ENCODE measurements at regions not wholly inside any gene's neighbourhood (a gene's known extent, or its start where the extent isn't known, plus 50 kb on each side); places are given as distances from the start of the nearest gene placed in this dataset.

- intact Hi-C loops (cut with DNase I) = no loop called here
- no peaks in the 10 kb centered on the region for H3K27me3 ChIP-seq
- H3K9me3 ChIP-seq = no peaks in the 10 kb centered on the region
- H3K27ac ChIP-seq = no peak overlapping the region
- no peaks in the 10 kb centered on the region for H3K36me3 ChIP-seq
- no peak overlapping the region for H3K4me3 ChIP-seq
- no peak for DNase-seq (ENCODE audit: extremely low spot score in 2 of 2)
- no peaks in the 10 kb centered on the region for H3K4me1 ChIP-seq
- no peak for TF ChIP-seq POLR2AphosphoS5 (IDR thresholded peaks at IDR 0.05; ENCODE audit: insufficient read depth in 1 of 2, low read depth in 1 of 2)
- TF ChIP-seq, protein P1, sequence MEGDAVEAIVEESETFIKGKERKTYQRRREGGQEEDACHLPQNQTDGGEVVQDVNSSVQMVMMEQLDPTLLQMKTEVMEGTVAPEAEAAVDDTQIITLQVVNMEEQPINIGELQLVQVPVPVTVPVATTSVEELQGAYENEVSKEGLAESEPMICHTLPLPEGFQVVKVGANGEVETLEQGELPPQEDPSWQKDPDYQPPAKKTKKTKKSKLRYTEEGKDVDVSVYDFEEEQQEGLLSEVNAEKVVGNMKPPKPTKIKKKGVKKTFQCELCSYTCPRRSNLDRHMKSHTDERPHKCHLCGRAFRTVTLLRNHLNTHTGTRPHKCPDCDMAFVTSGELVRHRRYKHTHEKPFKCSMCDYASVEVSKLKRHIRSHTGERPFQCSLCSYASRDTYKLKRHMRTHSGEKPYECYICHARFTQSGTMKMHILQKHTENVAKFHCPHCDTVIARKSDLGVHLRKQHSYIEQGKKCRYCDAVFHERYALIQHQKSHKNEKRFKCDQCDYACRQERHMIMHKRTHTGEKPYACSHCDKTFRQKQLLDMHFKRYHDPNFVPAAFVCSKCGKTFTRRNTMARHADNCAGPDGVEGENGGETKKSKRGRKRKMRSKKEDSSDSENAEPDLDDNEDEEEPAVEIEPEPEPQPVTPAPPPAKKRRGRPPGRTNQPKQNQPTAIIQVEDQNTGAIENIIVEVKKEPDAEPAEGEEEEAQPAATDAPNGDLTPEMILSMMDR (IDR thresholded peaks at IDR 0.05) = no peak
These were observed 350.1 kb downstream of the MYCN start for GRCh38 chr2:16290311-16291020.

GRCh38 chr2:16288371-16289112 lies 348.2 kb downstream of the MYCN start:
- no peaks in the 10 kb centered on the region for H3K9me3 ChIP-seq
- H3K4me1 ChIP-seq = no peaks in the 10 kb centered on the region
- no peak overlapping the region for H3K27ac ChIP-seq
- no peak for DNase-seq (ENCODE audit: extremely low spot score in 2 of 2)
- no peaks in the 10 kb centered on the region for H3K36me3 ChIP-seq
- no peak overlapping the region for H3K4me3 ChIP-seq
- no peaks in the 10 kb centered on the region for H3K27me3 ChIP-seq
- intact Hi-C loops (cut with DNase I) = no loop called here
- TF ChIP-seq POLR2AphosphoS5 (IDR thresholded peaks at IDR 0.05; ENCODE audit: insufficient read depth in 1 of 2, low read depth in 1 of 2) = no peak
- TF ChIP-seq, protein P1 (IDR thresholded peaks at IDR 0.05) = no peak
- TF ChIP-seq POLR2A (IDR thresholded peaks at IDR 0.05) = no peak

DNA sequence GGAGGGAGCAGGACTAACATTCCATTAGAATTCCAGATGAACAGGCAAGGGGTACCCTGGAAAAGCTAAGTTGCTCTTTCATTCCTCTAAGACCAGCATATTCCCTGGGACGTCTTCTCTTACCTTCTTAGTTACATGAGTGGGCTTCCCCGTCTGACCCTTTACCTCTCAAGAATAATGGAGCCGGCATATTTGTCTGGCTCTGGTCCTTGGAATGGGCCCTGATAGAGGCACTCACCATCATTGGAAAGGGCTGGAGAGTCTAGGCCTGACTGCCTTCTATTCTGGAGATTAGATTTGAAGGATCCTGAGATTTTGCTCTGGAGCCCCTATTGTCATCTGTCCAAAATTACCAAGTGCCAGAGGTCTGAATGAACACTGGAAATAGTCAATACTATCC lies 347.5 kb downstream of the MYCN start:
- DNase-seq (ENCODE audit: extremely low spot score in 2 of 2) = no peak
- Histone ChIP-seq H3K36me3 (no peaks in the 10 kb centered on the region), H3K4me3 (no peak overlapping the region), H3K4me1 (no peaks in the 10 kb centered on the region), H3K27ac (no peak overlapping the region), H3K27me3 (no peaks in the 10 kb centered on the region), H3K9me3 (no peaks in the 10 kb centered on the region)
- intact Hi-C loops (cut with DNase I) = no loop called here
- TF ChIP-seq POLR2AphosphoS5 (IDR thresholded peaks at IDR 0.05; ENCODE audit: insufficient read depth in 1 of 2, low read depth in 1 of 2) (no peak), POLR2A (IDR thresholded peaks at IDR 0.05) (no peak)
- TF ChIP-seq, protein P1 (IDR thresholded peaks at IDR 0.05) = no peak

- DNase-seq (ENCODE audit: extremely low spot score in 2 of 2) = no peak
- H3K4me1 ChIP-seq = no peaks in the 10 kb centered on the region
- no peak overlapping the region for H3K27ac ChIP-seq
- H3K4me3 ChIP-seq = no peak overlapping the region
- no peaks in the 10 kb centered on the region for H3K9me3 ChIP-seq
- TF ChIP-seq, protein P1 (IDR thresholded peaks at IDR 0.05) = no peak
- TF ChIP-seq POLR2AphosphoS5 (IDR thresholded peaks at IDR 0.05; ENCODE audit: insufficient read depth in 1 of 2, low read depth in 1 of 2) = no peak
- TF ChIP-seq POLR2A (IDR thresholded peaks at IDR 0.05) = no peak
- H3K36me3 ChIP-seq = no peaks in the 10 kb centered on the region
- intact Hi-C loops (cut with DNase I) = no loop called here
- no peaks in the 10 kb centered on the region for H3K27me3 ChIP-seq
These were observed 346.9 kb downstream of the MYCN start for GRCh38 chr2:16287281-16287680.
